Right hindlimb (tissue), 1 donor: ENCODE measurements at regions not wholly inside any gene's neighbourhood (a gene's known extent, or its start where the extent isn't known, plus 50 kb on each side); places are given as distances from the start of the nearest gene placed in this dataset.

Source experiments
- DNase-seq: peaks from one replicate; pipeline ENCODE4 v3.0.0-alpha.2; 2018

DNA sequence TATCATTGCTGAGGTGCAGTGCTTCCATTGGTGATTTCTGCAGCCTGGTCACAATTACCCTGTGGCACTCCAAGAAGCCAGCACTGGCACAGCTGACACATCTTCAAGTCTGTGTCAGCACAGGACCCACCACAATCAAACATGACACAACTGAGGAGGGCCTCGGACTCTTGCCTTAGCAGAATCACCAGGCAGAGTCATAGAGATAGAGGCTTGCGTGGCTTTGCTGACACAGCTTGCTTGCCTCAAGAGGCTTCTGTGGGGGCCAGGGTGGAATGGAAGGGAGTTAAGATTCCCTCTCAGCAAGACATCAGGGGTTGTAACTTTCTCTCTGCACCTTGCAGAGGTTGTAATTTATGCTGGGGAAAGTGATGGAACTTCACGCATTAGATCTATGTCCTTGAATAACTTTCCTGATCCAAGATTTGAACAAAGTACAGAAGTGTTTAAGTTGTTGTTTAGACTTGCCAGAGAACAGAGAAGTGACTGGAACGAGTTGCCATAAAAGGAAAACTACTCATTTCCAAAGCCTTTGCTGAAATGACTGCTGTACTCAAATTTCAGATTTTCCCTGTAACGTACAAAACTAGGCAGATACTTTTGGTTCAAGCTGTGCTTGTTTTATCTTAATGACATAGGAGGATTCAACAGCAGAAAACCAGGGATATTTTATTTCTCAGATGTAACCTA, 170.7 kb downstream of the DIPK2A start:
- peak; percentile 47 for DNase-seq

DNA sequence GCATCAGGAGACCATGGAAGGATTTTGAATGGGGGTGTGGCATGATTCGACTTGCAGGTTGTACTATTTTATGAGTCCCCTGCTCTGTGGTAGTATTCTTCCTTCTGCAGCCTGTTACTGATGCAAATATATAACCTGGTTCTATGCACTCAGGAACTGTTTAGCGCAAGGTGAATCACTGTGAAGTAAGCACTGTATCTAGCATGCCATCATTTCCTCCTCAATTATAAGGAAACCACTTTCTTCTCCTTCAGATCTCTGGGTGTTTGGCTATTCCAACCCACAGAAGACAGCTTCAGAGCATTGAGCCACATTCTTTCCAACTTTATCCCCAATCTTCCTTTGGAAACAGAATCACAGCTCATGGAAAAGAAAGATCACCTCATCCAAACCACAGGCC, 176.7 kb downstream of the DIPK2A start:
- no peak for DNase-seq

DNA sequence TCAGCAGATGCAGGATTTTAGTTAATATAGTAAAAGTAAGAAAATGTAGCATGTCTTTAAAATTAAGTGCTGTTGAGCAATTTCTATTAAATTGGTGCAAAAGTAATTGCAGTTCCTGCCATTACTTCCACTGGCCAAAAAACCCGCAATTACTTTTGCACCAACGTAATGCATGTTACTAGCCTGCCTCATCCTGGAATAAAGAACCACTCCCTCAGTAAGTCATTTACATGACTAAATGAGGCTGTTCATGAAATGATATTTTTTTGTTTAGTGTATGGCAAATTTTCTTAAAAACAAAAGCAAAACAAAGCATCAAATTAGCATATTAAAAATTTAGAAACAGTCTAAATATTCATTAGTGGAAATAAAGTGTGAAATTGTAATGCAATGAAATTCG, 180.4 kb downstream of the DIPK2A start:
- DNase-seq = no peak

DNA sequence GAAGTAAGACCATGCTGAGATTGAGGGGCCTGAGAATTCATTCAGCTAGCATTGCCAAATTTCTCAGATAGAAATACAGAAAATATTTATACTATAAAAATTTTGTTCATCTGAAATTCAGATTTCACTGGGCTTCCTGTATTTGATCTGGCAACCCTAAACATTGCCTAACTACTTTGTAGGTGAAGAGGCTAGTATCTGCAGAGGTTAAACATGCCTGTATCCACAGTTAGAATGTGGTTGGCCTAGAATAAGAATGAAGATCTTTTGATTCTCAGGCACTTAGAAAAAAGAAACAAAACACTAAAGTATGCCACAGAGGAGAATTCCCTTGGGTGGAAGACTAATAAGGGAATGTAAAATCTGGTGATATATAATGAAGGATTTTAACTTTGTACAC, 189.0 kb downstream of the DIPK2A start:
- DNase-seq = no peak

DNA sequence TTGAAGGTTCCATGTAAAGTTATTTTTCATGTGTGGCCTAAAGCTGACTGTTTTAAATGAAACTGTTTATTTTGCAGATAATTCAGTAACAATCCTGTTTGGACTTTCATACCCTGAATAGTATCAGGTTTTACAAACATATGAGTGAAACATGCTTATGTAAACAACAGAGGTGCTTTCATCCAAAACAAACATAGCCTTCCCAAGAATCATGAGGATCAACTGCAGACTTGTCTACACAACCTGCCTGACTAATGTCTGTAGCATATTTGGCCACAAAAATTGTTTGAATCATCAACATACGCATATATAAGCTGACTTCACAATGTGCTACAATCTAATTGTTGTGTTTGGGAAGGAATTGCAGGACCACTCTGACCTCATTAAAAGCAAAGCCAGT, 190.4 kb downstream of the DIPK2A start:
- no peak for DNase-seq

DNA sequence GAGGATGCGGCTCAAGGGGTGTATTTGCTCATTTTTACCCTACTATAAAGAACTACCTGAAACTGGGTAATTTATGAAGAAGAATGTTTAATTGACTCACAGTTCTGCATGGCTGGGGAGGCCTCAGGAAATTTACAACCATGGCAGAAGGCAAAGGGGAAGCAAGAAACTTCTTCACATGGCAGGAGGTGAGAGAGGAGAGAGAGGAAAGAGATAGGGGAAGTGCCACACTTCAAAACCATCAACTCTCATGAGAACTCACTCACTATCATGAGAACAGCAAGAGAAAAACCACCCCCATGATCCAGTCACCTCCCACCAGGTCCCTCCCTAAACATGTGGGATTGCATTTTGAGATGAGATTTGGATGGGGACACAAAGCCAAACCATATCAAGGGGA, 192.7 kb downstream of the DIPK2A start:
- DNase-seq = no peak

DNA sequence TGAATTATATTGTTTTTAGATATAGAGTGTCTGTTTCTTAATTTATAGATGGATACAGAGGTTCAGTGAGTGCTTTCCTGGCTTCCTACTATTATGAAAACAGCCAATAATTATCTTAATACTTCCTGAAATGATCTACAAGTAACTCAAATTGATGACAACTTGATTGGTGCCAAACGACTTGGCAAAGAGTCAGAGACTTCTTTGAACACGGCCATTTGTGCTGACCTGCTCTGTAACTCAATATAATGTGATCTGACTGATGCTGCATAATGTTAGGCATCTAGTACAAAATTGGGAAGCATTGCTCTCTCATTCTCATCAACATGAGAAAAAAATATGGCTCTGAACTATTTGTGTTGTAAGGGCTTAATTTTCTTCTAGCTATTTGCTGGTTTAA, 193.9 kb downstream of the DIPK2A start:
- DNase-seq = no peak

DNA sequence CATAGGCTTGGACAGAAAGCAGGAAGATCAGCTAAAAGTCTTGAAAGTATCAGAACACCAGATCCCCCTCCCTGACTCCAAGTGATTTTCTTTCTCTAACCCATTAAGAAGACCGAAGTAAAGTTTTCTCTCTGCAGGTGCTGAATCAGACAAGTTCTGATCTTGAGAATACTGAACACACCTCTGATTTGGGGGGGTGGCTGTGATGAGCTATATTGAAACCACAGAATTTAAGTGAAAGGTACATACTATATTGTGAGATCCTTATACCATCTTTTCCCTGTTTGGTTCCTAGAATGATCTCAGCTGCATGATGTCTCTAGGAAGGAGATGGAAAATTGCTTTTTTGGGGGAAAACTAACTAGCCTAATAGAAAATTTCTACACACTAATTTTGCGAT, 196.0 kb downstream of the DIPK2A start:
- DNase-seq = no peak

DNA sequence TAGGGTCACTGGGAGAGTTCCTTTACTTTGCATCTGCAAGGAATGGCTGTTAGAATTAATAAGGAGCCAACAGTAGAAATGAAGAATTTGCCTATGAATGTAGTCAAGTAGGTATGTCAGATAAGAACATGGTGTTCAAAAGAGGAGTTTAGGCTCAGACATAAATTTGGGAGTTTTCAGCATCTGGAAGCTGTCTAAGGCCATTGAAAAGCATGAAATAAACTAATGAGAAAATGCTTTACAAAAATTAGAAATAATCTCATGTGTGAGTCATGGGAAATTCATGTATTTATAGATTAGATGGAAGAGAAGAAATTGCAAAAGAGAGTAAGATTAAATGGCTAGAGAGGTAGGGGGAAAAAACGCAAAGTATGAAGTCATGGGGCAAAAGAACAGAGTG, 201.9 kb downstream of the DIPK2A start:
- DNase-seq = no peak

DNA sequence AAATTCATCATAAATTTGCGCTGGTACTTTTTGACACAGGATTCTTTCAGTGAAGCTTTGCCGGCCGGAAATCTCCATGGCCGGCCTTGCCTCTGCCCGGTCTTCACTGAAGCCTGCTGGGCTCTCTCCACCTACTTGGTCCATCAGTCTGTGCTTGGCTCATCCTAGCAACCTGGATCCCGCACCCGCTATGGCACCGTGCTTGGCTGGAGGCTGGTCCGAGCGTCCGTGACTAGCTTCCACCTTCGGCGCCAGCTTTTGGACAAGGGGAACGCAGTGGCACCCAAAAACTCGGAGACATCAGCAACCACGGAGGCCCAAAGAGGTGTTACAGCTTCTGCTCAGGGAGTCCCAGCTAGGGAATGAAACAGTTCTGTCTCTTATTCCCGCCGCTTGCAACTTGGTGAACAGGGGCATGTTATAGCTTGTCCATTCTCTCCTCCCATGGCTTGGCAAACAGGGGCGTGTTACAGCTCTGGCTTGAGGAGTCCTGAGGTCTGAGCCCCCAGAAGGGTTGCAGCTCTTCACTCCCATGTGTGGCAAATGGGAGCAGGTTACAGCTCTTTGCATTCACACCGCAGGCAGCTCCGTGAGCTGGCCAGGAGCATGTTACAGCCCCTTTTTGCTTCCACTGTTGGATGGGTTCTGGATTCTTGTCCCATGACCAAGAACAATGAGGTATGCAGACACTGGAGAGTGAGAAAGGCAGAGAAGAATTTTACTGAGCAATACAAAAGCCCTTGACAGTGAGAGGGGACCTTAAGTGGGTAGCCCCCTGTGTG, 204.2 kb downstream of the DIPK2A start:
- no peak for DNase-seq

DNA sequence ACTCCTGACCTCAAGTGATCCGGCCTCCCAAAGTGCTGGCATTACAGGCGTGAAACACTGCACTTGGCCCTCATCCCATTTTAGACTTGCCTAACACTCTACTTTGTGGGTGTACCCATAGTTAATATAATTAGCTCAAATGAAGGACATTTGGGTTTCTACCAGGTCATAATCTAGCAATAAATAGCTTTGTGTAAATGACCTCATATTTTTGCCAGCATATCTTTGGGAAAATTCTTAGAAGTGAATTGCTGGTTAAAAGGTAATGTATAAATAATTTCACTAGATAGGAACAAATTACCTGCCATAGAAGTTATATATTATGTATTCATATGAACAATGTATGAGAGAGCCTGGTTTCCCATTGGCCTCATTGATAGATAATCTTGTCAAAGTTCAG, 206.0 kb downstream of the DIPK2A start:
- no peak for DNase-seq

DNA sequence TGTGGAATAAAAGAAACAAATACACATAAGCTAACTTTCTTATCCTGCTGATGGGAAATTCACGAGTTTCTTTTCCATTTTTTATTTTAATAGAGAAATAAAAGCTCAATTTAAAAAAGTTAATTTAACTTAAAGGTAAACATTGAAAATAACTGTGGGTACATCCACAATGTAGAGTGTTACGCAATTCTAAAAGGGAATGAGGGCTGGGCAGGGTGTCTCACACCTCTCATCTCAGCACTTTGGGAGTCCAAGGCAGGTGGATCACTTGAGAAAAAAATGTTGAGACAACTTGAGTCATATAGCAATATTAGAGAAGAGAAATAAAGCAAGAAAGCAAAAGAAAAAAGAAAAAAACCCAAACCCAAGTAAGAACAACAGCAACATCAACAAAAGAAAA, 207.0 kb downstream of the DIPK2A start:
- no peak for DNase-seq

DNA sequence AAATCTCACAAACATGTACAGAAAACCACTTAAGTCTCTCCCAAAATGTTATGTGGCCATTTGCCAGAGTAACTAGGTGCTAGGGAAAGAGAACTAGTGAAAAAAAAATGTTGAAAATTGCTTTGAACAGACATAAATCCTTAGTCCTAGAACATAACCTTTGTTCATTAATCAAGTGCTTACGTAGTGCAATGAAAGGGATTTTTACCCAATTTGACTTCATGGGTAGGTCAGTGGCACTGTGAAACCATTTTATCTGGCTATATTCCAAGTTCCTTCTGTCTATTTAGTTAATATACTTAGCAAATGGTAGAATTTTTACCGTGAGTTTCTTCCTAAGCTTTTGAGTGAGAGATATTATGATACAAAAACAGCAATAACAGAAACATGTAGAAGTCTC, 209.4 kb downstream of the DIPK2A start:
- DNase-seq = no peak

DNA sequence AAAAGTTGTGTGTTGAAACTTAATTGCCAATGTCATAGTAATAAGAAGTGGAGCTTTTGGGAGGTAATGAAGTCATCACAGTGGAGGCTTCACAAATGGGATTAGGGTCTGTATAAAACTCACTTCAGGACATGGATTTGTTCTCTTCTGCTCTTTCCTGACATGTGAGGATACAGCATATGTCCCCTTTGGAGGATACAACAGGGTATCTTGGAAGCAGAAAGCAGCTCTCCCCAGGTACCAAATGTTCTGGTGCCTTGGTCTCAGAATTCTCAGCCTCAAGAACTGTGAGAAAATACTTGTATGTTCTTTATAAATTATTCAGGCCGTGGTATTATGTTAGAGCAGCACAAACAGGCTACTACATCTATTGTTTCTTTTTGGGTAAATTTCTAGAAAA, 210.9 kb downstream of the DIPK2A start:
- DNase-seq = no peak

DNA sequence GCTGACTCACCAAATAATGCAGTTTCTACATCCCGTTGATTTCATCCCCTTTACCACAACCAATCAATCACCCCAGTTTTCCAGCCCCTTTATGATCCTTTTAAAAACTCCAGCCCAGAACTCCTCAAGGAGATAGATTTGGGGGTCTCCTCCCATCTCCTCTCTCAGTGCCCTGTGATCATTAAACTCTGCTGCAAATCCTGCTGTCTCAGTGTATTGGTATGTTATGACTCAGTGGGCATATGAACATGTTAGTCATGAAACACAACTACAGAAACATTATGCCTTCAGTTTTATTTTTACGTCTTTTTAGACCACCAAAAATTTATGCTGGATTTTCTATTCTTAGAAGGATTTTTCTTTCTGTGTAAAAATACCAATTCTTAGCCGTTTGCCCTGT, 213.7 kb downstream of the DIPK2A start:
- no peak for DNase-seq

DNA sequence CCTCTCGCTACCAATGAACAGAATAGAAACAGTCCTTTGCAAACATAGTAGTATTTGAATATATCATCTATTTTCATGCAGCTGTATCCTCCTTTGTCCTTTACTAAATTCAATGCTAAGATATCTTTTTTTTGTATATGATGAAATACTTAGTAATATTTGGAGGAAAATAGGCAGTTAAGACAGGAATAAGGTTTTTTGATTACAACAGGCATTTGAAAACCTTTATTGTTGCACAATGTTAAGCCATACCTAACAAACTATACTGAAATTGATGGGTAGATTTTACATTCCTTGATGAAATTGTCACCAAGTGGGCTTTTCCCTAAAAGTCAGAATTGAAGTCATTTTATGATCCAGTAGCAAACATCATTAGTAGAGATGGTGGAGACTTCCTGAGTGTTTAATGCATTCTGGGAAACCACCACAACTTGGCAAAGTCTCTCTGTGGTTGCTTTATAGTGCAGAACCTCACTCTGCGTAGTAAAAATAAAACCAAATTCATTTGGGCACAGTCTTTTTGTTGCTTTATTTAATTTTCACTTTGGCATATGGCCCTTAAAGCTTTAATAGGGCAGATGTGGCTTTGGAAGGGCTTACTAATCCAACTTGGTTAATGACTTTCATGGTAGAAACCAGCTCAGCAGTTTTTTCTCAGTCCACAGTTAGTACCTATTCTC, 216.0 kb downstream of the DIPK2A start:
- no peak for DNase-seq

DNA sequence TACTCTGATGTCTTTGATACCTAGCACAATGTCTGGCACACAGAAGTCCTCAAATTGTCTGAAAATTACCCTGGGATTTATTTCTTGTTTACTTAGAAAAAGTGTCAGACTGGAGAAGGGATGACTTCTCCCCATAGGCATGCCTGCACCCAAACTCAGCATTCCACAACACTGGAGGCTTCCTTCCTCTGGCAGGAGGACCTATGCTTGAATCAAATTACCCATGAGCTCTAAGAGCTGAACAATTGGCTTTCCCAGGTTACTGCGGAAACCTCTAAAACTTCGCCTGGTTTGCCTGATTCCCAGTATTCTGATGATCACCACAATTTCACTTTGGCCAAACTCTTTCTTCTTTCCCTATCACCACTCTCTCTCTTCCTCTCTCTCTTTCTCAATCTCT, 217.4 kb downstream of the DIPK2A start:
- DNase-seq = no peak

DNA sequence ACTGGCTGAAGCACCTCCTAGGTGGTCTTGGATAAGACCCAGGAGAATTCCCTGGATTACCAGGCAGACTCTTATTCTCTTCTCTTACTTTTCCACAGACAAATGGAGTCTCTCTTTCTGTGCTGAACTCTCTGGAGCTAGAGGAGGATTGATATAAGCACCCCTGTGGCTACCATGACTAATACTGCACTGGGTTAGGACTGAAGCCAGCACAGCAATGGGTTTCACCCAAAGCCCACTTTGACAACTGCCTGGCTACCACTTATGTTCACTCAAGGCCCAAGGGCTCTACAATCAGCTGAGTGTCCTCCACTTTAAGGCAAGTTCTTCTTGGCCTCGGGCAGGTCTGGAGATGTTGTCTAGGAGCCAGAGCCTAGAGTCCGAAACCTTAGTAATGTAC, 225.5 kb downstream of the DIPK2A start:
- no peak for DNase-seq

DNA sequence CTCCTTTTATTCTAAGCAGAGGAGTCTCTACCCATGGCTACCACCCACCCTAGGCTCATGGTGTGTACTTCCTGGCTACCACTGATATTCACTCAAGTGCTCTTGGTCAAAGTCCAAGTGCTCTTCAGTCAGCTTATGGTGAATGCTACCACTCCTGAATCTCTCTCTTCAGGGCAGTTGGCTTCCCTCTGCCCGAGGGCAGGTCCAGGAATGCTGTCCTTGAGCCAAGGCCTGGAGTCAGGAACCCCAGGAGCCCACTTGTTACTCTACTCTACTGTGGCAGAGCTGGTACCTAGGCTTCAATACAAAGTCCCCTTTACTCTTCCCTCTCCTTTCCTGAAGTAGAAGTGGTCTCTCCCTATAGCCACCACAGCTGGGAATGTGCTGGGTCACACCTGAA, 226.0 kb downstream of the DIPK2A start:
- no peak for DNase-seq

DNA sequence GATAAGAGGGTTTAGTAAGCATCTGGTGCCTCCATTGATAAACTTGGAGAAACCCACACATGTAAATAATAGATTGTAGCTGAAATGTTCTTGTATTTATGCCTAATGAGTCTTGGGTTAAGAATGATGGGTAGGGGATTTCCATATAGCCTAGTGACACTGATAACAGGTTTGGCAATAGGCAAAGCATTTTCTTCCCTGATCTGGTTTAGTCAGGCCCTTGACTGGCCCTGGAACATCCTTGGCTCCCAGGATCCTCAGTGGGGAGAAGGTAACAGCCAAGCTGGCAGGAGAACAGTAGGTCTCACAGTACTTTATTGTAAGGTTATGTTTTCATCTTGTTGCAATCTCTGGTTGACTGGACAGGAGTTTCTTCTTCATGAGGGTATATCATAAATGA, 228.4 kb downstream of the DIPK2A start:
- DNase-seq = no peak

DNA sequence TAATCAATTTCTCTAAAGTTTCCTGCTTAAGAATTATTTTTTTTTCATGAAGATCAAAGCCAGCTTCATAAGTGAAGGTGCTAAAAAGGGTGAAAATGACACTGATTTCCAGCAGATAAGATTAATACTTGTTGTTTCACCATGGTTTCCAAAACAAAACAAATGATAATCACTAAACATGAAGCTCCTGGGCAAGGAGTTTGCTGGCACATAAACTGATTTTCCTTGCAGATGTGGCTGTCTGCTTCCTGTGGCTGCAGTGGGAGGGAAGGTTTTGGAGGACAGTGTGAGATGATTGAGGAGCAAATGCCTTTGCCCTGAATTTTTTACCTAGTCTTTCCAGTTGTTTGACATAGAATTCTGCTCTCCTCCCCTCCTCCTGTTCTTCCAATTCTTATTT, 228.8 kb downstream of the DIPK2A start:
- DNase-seq = no peak

DNA sequence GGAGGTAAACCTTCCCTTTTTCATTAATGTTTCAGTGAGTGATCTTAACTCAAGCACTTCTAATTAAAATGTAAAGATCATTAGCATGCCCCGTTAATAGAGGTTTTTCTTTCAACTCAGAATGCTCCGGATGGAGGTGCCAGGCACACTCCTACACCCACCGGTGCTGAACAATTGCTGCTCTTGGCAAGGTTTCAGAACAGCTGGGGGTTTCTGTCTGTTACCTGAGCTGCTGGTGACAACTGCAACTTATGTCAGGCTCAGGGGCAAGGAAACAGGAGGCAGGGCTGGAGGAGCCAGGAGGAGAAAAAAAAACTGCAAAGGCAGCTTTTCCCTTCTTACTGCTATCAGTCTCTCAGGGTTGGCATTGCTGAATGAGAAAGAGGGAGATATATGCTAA, 250.1 kb downstream of the DIPK2A start:
- peak; percentile 27 for DNase-seq

DNA sequence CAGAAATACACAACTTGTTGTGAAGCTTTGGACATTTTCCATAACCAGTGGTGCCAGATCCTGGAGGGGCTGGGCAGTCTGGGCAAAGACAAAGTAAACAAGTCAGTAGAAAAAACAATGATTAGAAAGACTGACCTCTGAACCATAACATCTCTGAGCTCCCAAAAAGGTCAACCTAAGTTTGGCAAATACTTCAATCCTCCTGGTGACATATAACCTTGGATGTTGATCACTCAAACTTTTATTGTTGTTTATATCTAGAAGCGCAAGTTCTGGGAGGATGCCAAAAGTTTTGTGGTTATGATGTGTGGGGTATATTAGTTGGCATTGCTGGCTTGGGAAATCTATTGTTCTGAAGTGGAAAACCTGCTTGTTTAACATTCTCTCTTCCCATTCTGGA, 257.7 kb downstream of the DIPK2A start:
- DNase-seq = no peak

DNA sequence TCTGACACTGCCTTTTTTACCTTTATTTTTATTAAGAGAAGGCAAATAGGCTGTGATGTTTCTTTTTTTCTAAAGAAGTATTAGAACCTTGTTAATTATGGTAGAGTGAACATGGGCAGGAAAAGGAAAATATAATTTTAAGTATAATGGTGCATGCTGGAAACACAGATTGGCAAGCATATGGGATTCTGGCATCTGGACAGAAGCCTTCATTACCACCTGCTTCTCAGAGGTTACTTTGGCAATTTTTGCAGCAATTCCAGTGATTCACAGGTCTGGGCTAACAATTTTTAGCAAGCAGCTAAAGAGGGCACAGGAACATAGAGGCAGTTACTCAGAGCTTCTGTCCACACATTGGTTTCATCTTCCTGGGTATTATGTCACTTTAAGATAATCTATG, 258.3 kb downstream of the DIPK2A start:
- DNase-seq = no peak
